ENCODE measurements at regions not wholly inside any gene's neighbourhood (a gene's known extent, or its start where the extent isn't known, plus 50 kb on each side); places are given as distances from the start of the nearest gene placed in this dataset.

DNA sequence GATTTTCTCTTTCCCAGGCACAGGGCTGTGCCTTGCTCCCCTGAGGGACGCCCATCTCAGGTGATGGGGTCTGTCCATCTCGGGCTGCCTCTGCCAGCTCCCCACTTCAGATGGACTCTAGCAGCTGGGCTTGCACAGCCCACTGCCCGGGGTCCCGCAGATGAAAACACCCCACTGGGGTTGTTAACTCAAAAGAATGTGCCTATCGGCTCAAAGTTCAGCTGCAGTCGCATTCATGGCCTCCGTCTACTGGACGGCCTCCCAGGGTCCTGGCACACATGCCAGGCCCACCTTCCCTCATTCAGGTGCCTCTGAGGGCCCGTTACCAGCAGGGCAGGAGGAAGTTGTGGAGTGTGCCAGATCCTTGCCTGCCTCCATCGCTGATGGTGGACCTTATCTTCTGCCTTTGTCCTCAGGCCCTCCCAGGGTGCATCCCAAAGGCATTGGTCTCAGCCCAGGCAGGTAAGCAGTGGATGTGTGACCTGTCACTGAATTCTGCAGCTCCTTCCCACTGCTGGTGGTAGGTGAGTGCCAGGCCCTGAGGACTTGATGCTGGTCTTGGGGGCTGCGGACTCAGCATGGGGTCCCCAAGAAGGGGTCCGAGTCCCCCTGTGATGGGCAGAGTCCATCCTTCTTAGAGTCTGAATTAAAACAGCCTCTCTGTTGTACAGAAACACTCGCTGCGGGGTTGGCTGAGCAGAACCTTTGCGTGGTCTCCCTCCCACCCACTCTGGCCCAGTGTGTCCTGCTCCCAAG is 324.6 kb upstream of the DIO3 start:
- no peak for TF ChIP-seq CTCF (IDR thresholded peaks at IDR 0.05)
- no peak for TF ChIP-seq POLR2A (IDR thresholded peaks at IDR 0.05)

All from right lobe of liver (tissue), 4 donors.